Muscle of arm (tissue), 1 donor: ENCODE measurements at regions not wholly inside any gene's neighbourhood (a gene's known extent, or its start where the extent isn't known, plus 50 kb on each side); places are given as distances from the start of the nearest gene placed in this dataset.
A peak's percentile ranks its signal among the peaks of the same experiment; 100 is the strongest.

Source experiments
- DNase-seq: peaks from one replicate; pipeline ENCODE4 v3.0.0-alpha.2; 2013

- DNase-seq, result peak; percentile 40
Observed at GRCh38 chr18:76130845-76131244, 364.2 kb downstream of the ZNF516 start.

- DNase-seq, result peak; percentile 62
Observed at GRCh38 chr18:76126327-76126726, 368.7 kb downstream of the ZNF516 start.

GRCh38 chr18:76121011-76121410, 374.0 kb downstream of the ZNF516 start:
- no peak for DNase-seq

- no peak for DNase-seq
Observed at GRCh38 chr18:76115580-76115979, 379.5 kb downstream of the ZNF516 start.

- no peak for DNase-seq
Observed at GRCh38 chr18:76113101-76113500, 381.9 kb downstream of the ZNF516 start.

- peak; percentile 80 for DNase-seq
Observed at GRCh38 chr18:76102626-76103025, 392.4 kb downstream of the ZNF516 start.

- DNase-seq, result peak; percentile 75
Observed at GRCh38 chr18:76102156-76102555, 392.9 kb downstream of the ZNF516 start.

- DNase-seq, result no peak
Observed at GRCh38 chr18:76099931-76100457, 395.0 kb downstream of the ZNF516 start.

GRCh38 chr18:76098674-76099411, 396.2 kb downstream of the ZNF516 start:
- DNase-seq, result peak; percentile 62

- no peak for DNase-seq
Observed at GRCh38 chr18:76081536-76081935, 413.5 kb downstream of the ZNF516 start.

GRCh38 chr18:76080430-76080829, 414.6 kb downstream of the ZNF516 start:
- no peak for DNase-seq

GRCh38 chr18:76075777-76076176, 419.3 kb downstream of the ZNF516 start:
- DNase-seq, result no peak

- DNase-seq, result no peak
Observed at GRCh38 chr18:76064998-76065397, 430.0 kb downstream of the ZNF516 start.

- no peak for DNase-seq
Observed at GRCh38 chr18:76058146-76058545, 436.9 kb downstream of the ZNF516 start.

GRCh38 chr18:76057386-76057785, 437.7 kb downstream of the ZNF516 start:
- DNase-seq, result no peak

GRCh38 chr18:76056471-76057110, 438.5 kb downstream of the ZNF516 start:
- DNase-seq, result peak; percentile 93

- DNase-seq, result peak; percentile 13
Observed at GRCh38 chr18:76055578-76055977, 439.5 kb downstream of the ZNF516 start.

GRCh38 chr18:76055025-76055424, 440.0 kb downstream of the ZNF516 start:
- DNase-seq, result no peak

- no peak for DNase-seq
Observed at GRCh38 chr18:76054156-76054555, 440.9 kb downstream of the ZNF516 start.

- no peak for DNase-seq
Observed at GRCh38 chr18:76053551-76053950, 441.5 kb downstream of the ZNF516 start.

- no peak for DNase-seq
Observed at GRCh38 chr18:76052227-76052595, 442.8 kb downstream of the ZNF516 start.

GRCh38 chr18:76051396-76052226, 443.4 kb downstream of the ZNF516 start:
- DNase-seq, result peak; percentile 15
